ENCODE measurements at regions not wholly inside any gene's neighbourhood (a gene's known extent, or its start where the extent isn't known, plus 50 kb on each side); places are given as distances from the start of the nearest gene placed in this dataset.
A peak's percentile ranks its signal among the peaks of the same experiment; 100 is the strongest.

- no peaks in the 10 kb centered on the region for H3K9me3 Mint-ChIP-seq (ENCODE audit: low read depth)
- H3K4me1 Mint-ChIP-seq (ENCODE audit: low read depth) = peaks cover 56% of the 10 kb centered on the region
- H3K36me3 Mint-ChIP-seq (ENCODE audit: insufficient read depth) = peaks cover 3% of the 10 kb centered on the region
- no peaks in the 10 kb centered on the region for H3K27me3 Mint-ChIP-seq
- H3K27ac Mint-ChIP-seq = peak overlapping the region; percentile 69
- TF ChIP-seq CTCF (IDR thresholded peaks at IDR 0.05; ENCODE audit: unreplicated experiment) = no peak
- H3K4me3 Mint-ChIP-seq (ENCODE audit: low read depth) = no peak overlapping the region
- no peak for DNase-seq (ENCODE audit: low spot score, unreplicated experiment)
Observed at GRCh38 chr6:21952367-21952766, 344.5 kb downstream of the PRL start.

GRCh38 chr6:21953831-21954801 is 342.7 kb downstream of the PRL start:
- Mint-ChIP-seq H3K4me3 (ENCODE audit: low read depth) (no peak overlapping the region), H3K4me1 (ENCODE audit: low read depth) (peaks cover 41% of the 10 kb centered on the region), H3K36me3 (ENCODE audit: insufficient read depth) (peaks cover 6% of the 10 kb centered on the region), H3K9me3 (ENCODE audit: low read depth) (peaks cover 3% of the 10 kb centered on the region), H3K27ac (peak overlapping the region; percentile 85), H3K27me3 (no peaks in the 10 kb centered on the region)
- DNase-seq (ENCODE audit: low spot score, unreplicated experiment) = no peak
- no peak for TF ChIP-seq CTCF (IDR thresholded peaks at IDR 0.05; ENCODE audit: unreplicated experiment)

GRCh38 chr6:21955053-21955595 is 341.7 kb downstream of the PRL start:
- no peak for DNase-seq (ENCODE audit: low spot score, unreplicated experiment)
- H3K9me3 Mint-ChIP-seq (ENCODE audit: low read depth) = peaks cover 3% of the 10 kb centered on the region
- TF ChIP-seq CTCF (IDR thresholded peaks at IDR 0.05; ENCODE audit: unreplicated experiment) = no peak
- peak overlapping the region; percentile 51 for H3K27ac Mint-ChIP-seq
- H3K4me3 Mint-ChIP-seq (ENCODE audit: low read depth) = no peak overlapping the region
- no peaks in the 10 kb centered on the region for H3K27me3 Mint-ChIP-seq
- H3K4me1 Mint-ChIP-seq (ENCODE audit: low read depth) = peaks cover 37% of the 10 kb centered on the region
- H3K36me3 Mint-ChIP-seq (ENCODE audit: insufficient read depth) = peaks cover 8% of the 10 kb centered on the region

GRCh38 chr6:21955951-21956350 is 340.9 kb downstream of the PRL start:
- no peak for TF ChIP-seq CTCF (IDR thresholded peaks at IDR 0.05; ENCODE audit: unreplicated experiment)
- no peak overlapping the region for H3K27ac Mint-ChIP-seq
- H3K4me3 Mint-ChIP-seq (ENCODE audit: low read depth) = no peak overlapping the region
- DNase-seq (ENCODE audit: low spot score, unreplicated experiment) = no peak
- peaks cover 10% of the 10 kb centered on the region for H3K36me3 Mint-ChIP-seq (ENCODE audit: insufficient read depth)
- peaks cover 34% of the 10 kb centered on the region for H3K4me1 Mint-ChIP-seq (ENCODE audit: low read depth)
- H3K27me3 Mint-ChIP-seq = no peaks in the 10 kb centered on the region
- peaks cover 3% of the 10 kb centered on the region for H3K9me3 Mint-ChIP-seq (ENCODE audit: low read depth)

- Mint-ChIP-seq H3K9me3 (ENCODE audit: low read depth) (peaks cover 6% of the 10 kb centered on the region), H3K4me3 (ENCODE audit: low read depth) (no peak overlapping the region), H3K4me1 (ENCODE audit: low read depth) (peaks cover 27% of the 10 kb centered on the region), H3K27ac (peak overlapping the region; percentile 40), H3K27me3 (no peaks in the 10 kb centered on the region), H3K36me3 (ENCODE audit: insufficient read depth) (peaks cover 21% of the 10 kb centered on the region)
- TF ChIP-seq CTCF (IDR thresholded peaks at IDR 0.05; ENCODE audit: unreplicated experiment) = no peak
- DNase-seq (ENCODE audit: low spot score, unreplicated experiment) = no peak
Observed at GRCh38 chr6:21958428-21958827, 338.4 kb downstream of the PRL start.
